Osteocyte (in vitro differentiated cells): ENCODE measurements at regions not wholly inside any gene's neighbourhood (a gene's known extent, or its start where the extent isn't known, plus 50 kb on each side); places are given as distances from the start of the nearest gene placed in this dataset.
A peak's percentile ranks its signal among the peaks of the same experiment; 100 is the strongest.

ENCODE experiments used
- DNase-seq: peaks from one replicate; pipeline ENCODE4 v3.0.0; 2021; ENCODE audit warnings: mixed read lengths; ENCODE audit not compliant: unreplicated experiment; ENCODE audit errors: extremely low spot score
- H3K27ac Mint-ChIP-seq: one replicate; pipeline ENCODE4 v1.8.0; 2021; ENCODE audit warnings: mild to moderate bottlenecking, mixed read lengths; ENCODE audit not compliant: unreplicated experiment
- H3K27me3 Mint-ChIP-seq: one replicate; pipeline ENCODE4 v1.8.0; 2021; ENCODE audit warnings: mixed read lengths; ENCODE audit not compliant: unreplicated experiment
- H3K36me3 Mint-ChIP-seq: one replicate; pipeline ENCODE4 v1.8.0; 2021; ENCODE audit warnings: mixed read lengths; ENCODE audit not compliant: unreplicated experiment
- H3K4me1 Mint-ChIP-seq: one replicate; pipeline ENCODE4 v1.8.0; 2021; ENCODE audit warnings: mixed read lengths; ENCODE audit not compliant: unreplicated experiment
- H3K4me3 Mint-ChIP-seq: one replicate; pipeline ENCODE4 v1.8.0; 2021; ENCODE audit warnings: mild to moderate bottlenecking, moderate library complexity, mixed read lengths; ENCODE audit not compliant: unreplicated experiment
- H3K9me3 Mint-ChIP-seq: one replicate; pipeline ENCODE4 v1.8.0; 2021; ENCODE audit warnings: mixed read lengths; ENCODE audit not compliant: unreplicated experiment
- CTCF ChIP-seq: fragments of 200-600 bp; sonication (generic); IDR thresholded peaks from 2 replicates; pipeline ENCODE4 v1.5.0; 2021; ENCODE audit warnings: antibody characterized with exemption, mild to moderate bottlenecking, moderate library complexity

- Mint-ChIP-seq H3K27ac (peak overlapping the region; percentile 68), H3K4me1 (peaks cover 60% of the 10 kb centered on the region), H3K4me3 (peak overlapping the region; percentile 7)
Observed at GRCh38 chr20:57007171-57007540, 259.3 kb downstream of the BMP7 start.

GRCh38 chr20:57008217-57008616 is 258.2 kb downstream of the BMP7 start:
- no peak for TF ChIP-seq CTCF
- Mint-ChIP-seq H3K27ac (peak overlapping the region; percentile 68), H3K4me1 (peaks cover 64% of the 10 kb centered on the region), H3K27me3 (no peaks in the 10 kb centered on the region), H3K4me3 (no peak overlapping the region), H3K36me3 (no peaks in the 10 kb centered on the region), H3K9me3 (no peaks in the 10 kb centered on the region)
- DNase-seq, result no peak

More at GRCh38 chr20:57007171-57007540, 259.3 kb downstream of the BMP7 start:
- H3K9me3 Mint-ChIP-seq, result no peaks in the 10 kb centered on the region
- no peaks in the 10 kb centered on the region for H3K27me3 Mint-ChIP-seq
- DNase-seq, result no peak
- TF ChIP-seq CTCF, result no peak
- H3K36me3 Mint-ChIP-seq, result no peaks in the 10 kb centered on the region

- H3K4me1 Mint-ChIP-seq, result peaks cover 69% of the 10 kb centered on the region
- no peak for TF ChIP-seq CTCF
- DNase-seq, result no peak
- H3K27me3 Mint-ChIP-seq, result no peaks in the 10 kb centered on the region
- no peaks in the 10 kb centered on the region for H3K9me3 Mint-ChIP-seq
- peak overlapping the region; percentile 18 for H3K27ac Mint-ChIP-seq
- H3K4me3 Mint-ChIP-seq, result no peak overlapping the region
- H3K36me3 Mint-ChIP-seq, result no peaks in the 10 kb centered on the region
Observed at GRCh38 chr20:57009355-57009754, 257.1 kb downstream of the BMP7 start.

- TF ChIP-seq CTCF, result no peak
- DNase-seq, result no peak
- H3K9me3 Mint-ChIP-seq, result no peaks in the 10 kb centered on the region
- no peaks in the 10 kb centered on the region for H3K36me3 Mint-ChIP-seq
- H3K4me3 Mint-ChIP-seq, result no peak overlapping the region
- peak overlapping the region; percentile 47 for H3K27ac Mint-ChIP-seq
- H3K27me3 Mint-ChIP-seq, result no peaks in the 10 kb centered on the region
- H3K4me1 Mint-ChIP-seq, result peaks cover 72% of the 10 kb centered on the region
Observed at GRCh38 chr20:57009775-57010174, 256.7 kb downstream of the BMP7 start.

- Mint-ChIP-seq H3K4me1 (peaks cover 50% of the 10 kb centered on the region), H3K9me3 (no peaks in the 10 kb centered on the region), H3K36me3 (no peaks in the 10 kb centered on the region), H3K27ac (peak overlapping the region; percentile 27), H3K4me3 (no peak overlapping the region), H3K27me3 (no peaks in the 10 kb centered on the region)
- no peak for DNase-seq
- TF ChIP-seq CTCF, result no peak
Observed at GRCh38 chr20:57012691-57013090, 253.8 kb downstream of the BMP7 start.
